SU-DHL-6 (cell line): ENCODE measurements at regions not wholly inside any gene's neighbourhood (a gene's known extent, or its start where the extent isn't known, plus 50 kb on each side); places are given as distances from the start of the nearest gene placed in this dataset.

Experiments
- CTCF ChIP-seq: fragments of 200-600 bp; sonication (generic); IDR thresholded peaks from one replicate; pipeline ENCODE4 v1.5.1; 2017; ENCODE audit warnings: antibody characterized with exemption, mild to moderate bottlenecking, low read length, moderate library complexity; ENCODE audit not compliant: insufficient read depth, poor library complexity, severe bottlenecking
- EZH2phosphoT487 ChIP-seq: fragments of 200-600 bp; sonication (generic), shearing (Covaris generic); conservative IDR thresholded peaks from 2 replicates; pipeline ENCODE4 v1.6.1; 2018; ENCODE audit warnings: mild to moderate bottlenecking, antibody characterized with exemption, low read length, moderate library complexity, mixed read lengths

DNA sequence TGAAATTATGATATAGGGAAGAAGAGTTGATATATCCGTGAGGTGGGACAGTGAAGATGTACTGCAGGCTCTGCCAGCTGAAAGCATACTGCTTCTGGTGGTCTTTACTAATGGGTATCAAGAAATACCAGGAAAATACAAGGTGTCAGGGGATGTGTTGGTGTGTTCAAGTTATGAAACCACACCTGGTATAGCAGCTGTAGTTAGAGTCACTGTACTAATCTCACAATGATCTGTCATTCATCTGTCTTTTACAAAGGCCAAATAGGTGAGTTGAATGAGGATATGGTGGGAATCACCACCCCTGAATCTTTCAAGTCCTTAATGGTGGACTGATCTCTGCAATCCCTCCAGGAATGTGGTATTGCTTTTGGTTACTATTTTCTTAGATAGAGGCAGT, 152.7 kb downstream of the NFKBIZ start:
- TF ChIP-seq CTCF (no peak), EZH2phosphoT487 (no peak)
